ENCODE measurements at regions not wholly inside any gene's neighbourhood (a gene's known extent, or its start where the extent isn't known, plus 50 kb on each side); places are given as distances from the start of the nearest gene placed in this dataset.
"Not testable (repeated sequence)": the region's sequence is repeated elsewhere in the genome, so short reads cannot be mapped to it uniquely, and the experiment has no call there.

DNA sequence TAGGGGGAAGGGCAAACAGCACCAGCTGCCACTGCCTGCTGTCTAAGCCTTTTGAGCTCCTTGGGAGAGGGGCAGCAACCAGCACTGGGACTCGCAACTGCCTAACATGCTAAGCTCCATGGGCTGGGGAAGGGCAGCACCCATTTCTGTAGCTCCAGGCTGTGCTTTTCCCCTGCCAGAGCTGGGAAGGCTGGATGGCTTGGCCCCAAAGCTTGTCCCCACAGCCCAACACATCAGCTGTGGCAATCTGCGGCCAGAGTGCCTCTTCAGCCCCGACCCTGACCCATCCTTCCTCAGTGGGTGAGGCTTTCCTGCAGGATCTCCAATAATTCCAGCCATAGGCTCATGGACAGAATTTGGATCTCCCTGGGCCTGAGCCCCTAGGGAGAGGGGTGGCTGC lies 551.3 kb downstream of the TMEM135 start:
- H3K4me3 ChIP-seq (ENCODE audit: low read length), result no peak overlapping the region
- no peak for DNase-seq (ENCODE audit: low read depth)
- TF ChIP-seq, protein P1, sequence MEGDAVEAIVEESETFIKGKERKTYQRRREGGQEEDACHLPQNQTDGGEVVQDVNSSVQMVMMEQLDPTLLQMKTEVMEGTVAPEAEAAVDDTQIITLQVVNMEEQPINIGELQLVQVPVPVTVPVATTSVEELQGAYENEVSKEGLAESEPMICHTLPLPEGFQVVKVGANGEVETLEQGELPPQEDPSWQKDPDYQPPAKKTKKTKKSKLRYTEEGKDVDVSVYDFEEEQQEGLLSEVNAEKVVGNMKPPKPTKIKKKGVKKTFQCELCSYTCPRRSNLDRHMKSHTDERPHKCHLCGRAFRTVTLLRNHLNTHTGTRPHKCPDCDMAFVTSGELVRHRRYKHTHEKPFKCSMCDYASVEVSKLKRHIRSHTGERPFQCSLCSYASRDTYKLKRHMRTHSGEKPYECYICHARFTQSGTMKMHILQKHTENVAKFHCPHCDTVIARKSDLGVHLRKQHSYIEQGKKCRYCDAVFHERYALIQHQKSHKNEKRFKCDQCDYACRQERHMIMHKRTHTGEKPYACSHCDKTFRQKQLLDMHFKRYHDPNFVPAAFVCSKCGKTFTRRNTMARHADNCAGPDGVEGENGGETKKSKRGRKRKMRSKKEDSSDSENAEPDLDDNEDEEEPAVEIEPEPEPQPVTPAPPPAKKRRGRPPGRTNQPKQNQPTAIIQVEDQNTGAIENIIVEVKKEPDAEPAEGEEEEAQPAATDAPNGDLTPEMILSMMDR (conservative IDR thresholded peaks at IDR 0.05; ENCODE audit: low read depth, low read length), result no peak

GRCh38 chr11:87585613-87586012 lies 547.9 kb downstream of the TMEM135 start:
- DNase-seq (ENCODE audit: low read depth), result not testable (repeated sequence)

GRCh38 chr11:87583931-87584330 lies 546.2 kb downstream of the TMEM135 start:
- TF ChIP-seq, protein P1 (conservative IDR thresholded peaks at IDR 0.05; ENCODE audit: low read depth, low read length), result no peak
- H3K4me3 ChIP-seq (ENCODE audit: low read length), result no peak overlapping the region
- DNase-seq (ENCODE audit: low read depth), result no peak

More at GRCh38 chr11:87585613-87586012, 547.9 kb downstream of the TMEM135 start:
- not testable (repeated sequence) for H3K4me3 ChIP-seq (ENCODE audit: low read length)

DNA sequence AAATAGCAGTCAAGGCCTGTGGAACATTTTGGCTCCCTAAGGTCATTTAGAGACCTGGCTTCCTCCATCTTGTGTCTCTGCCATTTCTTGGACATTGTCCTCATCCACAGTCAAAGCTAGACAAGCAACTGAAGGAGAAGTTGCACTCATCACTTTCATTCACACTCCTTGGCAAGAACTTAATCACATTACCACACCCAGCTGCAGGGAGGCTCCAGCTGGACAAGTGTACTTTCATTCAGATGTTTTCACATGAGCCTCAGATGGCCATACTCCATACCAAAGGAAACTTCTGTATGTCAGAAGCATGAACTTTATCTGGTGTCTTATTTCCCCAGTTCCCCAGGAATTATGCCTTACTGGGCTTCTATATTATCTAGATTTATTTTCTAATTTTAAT lies 537.4 kb downstream of the TMEM135 start:
- TF ChIP-seq, protein P1 (conservative IDR thresholded peaks at IDR 0.05; ENCODE audit: low read depth, low read length), result no peak
- DNase-seq (ENCODE audit: low read depth), result no peak
- no peak overlapping the region for H3K4me3 ChIP-seq (ENCODE audit: low read length)

- DNase-seq (ENCODE audit: low read depth), result no peak
- no peak overlapping the region for H3K4me3 ChIP-seq (ENCODE audit: low read length)
- TF ChIP-seq, protein P1 (conservative IDR thresholded peaks at IDR 0.05; ENCODE audit: low read depth, low read length), result no peak
Measured at GRCh38 chr11:87574193-87574592, 536.5 kb downstream of the TMEM135 start.

DNA sequence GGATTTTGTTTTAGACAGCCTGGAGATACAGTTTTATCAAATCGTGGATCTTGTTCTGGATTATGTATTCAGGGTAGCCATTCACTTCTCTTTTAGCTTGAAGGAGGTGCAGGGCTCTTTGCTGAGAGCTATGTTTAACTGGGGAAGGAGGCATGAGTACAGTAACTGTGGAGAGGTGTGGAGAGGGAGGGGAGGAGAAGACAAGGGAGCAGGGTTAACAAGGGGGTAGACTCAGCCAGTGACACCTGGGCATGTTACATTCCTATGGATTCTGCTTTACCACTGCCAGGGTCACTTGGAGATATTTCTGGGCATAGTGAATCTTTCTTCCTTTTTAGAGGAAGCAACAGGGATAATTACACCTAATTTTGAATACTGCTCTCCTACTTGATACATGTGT lies 536.0 kb downstream of the TMEM135 start:
- DNase-seq (ENCODE audit: low read depth), result no peak
- H3K4me3 ChIP-seq (ENCODE audit: low read length), result no peak overlapping the region
- TF ChIP-seq, protein P1 (conservative IDR thresholded peaks at IDR 0.05; ENCODE audit: low read depth, low read length), result no peak

DNA sequence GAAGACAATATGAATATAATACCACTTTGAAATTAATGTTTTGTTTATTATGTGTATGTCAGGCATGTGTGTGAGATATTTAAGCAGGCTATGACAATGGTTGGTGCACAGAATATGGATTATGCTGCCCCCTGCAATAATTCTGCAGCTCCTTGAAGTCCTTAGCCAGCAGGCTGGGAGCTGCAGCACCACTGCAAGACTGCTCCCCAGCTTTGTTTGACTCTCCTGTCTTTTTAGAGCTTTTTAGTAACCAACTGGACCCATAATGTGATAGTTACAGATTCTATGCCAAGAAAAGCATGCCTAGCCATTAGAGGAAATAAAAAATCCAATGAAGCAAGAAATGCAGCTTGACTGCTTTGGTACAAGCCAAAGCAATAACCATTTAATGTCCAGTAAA lies 535.1 kb downstream of the TMEM135 start:
- TF ChIP-seq, protein P1 (conservative IDR thresholded peaks at IDR 0.05; ENCODE audit: low read depth, low read length), result no peak
- DNase-seq (ENCODE audit: low read depth), result no peak
- no peak overlapping the region for H3K4me3 ChIP-seq (ENCODE audit: low read length)

DNA sequence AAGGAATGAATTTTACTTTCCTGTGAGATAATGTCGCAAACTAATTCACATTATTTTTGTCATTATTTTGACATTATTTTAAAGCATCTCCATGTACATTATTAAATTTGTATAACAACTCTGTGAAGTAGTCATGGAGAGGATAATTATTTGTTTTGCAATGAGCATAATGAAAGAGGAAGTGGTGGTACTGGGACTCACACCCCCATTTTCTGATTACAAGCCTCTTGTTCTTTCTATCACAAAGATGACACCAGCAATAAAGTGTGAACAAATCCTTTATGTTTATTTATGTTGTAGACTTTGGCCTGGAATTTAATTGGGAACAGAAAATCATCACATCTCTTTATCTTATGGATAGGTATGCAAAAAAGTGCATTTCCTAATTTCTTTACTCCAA lies 522.6 kb downstream of the TMEM135 start:
- no peak overlapping the region for H3K4me3 ChIP-seq (ENCODE audit: low read length)
- TF ChIP-seq, protein P1 (conservative IDR thresholded peaks at IDR 0.05; ENCODE audit: low read depth, low read length), result no peak

DNA sequence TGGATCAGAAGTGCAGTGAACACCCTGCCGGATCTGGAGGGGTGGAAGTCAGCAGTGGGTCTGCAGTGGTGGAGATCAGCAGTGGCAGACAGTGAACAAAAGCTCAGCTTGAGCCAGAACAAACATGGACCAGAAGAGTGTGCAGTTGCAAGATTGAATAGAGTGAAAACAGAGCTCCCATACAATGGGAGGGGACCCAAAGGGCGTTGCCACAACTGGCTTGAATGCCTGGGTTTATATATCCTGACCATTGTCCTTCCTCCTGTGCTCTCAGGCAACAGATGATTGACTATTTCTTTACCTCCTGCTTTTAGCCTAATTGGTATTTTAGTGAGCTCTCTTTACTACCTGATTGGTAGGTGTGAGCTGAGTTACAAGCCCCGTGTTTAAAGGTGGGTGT lies 522.1 kb downstream of the TMEM135 start:
- not testable (repeated sequence) for DNase-seq (ENCODE audit: low read depth); H3K4me3 ChIP-seq (ENCODE audit: low read length)

More for the DNA sequence above, 522.6 kb downstream of the TMEM135 start:
- DNase-seq (ENCODE audit: low read depth), result no peak
